Iris pigment epithelial cell (primary cell): ENCODE measurements at regions not wholly inside any gene's neighbourhood (a gene's known extent, or its start where the extent isn't known, plus 50 kb on each side); places are given as distances from the start of the nearest gene placed in this dataset.
A peak's percentile ranks its signal among the peaks of the same experiment; 100 is the strongest.
"Not testable (repeated sequence)": the region's sequence is repeated elsewhere in the genome, so short reads cannot be mapped to it uniquely, and the experiment has no call there.

Source experiments
- DNase-seq: peaks from one replicate; pipeline ENCODE4 v3.0.0-alpha.2; 2011; ENCODE audit warnings: low read depth

DNA sequence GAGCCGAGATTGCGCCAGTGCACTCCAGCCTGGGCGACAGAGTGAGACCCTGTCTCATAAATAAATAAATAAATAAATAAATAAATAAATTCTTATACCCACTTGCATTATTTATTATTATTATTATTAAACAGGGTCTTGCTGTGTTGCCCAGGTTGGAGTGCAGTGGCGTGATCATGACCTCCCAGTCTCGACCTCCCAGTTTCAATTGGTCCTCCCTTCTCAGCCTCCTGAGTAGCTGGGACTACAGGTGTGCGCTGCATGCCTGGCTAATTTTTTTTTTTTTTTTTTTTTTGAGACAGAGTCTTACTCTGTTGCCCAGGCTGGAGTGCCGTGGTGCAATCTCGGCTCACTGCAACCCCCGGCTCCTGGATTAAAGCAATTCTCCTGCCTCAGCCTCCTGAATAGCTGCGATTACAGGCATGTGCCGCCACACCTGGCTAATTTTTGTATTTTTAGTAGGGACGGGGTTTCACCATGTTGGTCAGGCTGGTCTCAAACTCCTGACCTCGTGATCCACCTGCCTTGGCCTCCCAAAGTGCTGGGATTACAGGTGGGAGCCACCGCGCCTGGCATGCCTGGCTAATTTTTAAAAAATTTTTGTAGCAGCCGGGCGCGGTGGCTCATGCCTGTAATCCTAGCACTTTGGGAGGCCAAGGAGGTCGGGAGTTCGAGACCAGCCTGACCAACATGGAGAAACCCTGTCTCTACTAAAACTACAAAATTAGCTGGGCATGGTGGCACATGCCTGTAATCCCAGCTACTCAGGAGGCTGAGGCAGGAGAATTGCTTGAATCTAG, 150.2 kb downstream of the SEC14L1 start:
- DNase-seq = not testable (repeated sequence)

DNA sequence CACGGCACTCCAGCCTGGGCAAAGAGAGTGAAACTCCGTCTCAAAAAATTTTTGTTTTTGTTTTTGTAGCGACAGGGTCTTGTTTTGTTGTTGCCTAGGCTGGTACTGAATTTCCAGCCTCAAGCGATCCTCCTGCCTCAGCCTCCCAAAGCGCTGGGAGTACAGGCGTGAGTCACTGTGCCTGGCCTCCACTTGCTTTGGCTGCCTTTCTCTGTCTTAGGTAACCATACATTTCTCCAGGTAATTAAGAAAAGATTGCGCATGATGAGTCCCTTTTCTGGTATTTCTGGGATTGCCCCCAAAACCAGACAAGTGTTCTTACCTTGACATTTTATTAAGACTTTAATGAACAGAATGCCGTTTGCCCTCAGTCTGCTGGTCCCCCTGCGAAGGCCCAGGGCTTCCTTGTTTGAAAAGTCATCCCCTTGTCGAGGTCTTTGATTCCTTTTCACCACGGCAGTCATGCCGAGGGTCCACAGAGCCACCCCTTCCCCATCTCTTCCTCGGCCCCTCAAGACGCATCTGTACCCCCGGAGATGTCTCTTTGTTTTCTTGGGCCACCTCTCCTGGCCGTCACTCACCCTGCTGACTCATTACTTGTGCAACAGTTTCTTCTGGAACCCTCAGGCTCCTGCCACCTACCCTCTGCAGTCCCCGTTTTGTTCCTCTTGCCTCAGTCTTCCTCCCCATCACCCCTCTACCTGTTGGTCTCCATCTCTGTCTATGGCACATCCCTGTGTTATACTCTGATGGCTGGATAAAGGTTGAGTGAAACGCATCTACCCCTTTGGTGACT, 151.0 kb downstream of the SEC14L1 start:
- peak; percentile 28 for DNase-seq

DNA sequence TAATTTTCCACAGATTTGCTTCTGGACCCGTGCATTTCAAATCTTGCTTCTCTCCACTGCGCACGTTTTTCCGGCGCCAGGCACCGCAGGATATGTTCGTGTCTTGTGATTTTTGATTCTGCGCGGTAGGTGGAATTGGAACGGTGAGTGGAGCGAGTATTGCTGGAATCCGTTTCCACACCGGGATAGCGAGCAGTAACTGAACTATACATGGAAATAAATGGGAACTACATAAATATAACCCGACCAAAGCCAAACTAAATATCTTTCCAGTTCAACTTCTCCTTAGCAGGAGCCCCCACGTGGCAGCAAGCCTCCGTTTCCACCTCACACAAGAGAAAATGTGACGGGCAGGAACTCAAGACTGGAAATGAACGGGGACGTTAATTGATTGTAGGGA, 154.0 kb downstream of the SEC14L1 start:
- DNase-seq = no peak

DNA sequence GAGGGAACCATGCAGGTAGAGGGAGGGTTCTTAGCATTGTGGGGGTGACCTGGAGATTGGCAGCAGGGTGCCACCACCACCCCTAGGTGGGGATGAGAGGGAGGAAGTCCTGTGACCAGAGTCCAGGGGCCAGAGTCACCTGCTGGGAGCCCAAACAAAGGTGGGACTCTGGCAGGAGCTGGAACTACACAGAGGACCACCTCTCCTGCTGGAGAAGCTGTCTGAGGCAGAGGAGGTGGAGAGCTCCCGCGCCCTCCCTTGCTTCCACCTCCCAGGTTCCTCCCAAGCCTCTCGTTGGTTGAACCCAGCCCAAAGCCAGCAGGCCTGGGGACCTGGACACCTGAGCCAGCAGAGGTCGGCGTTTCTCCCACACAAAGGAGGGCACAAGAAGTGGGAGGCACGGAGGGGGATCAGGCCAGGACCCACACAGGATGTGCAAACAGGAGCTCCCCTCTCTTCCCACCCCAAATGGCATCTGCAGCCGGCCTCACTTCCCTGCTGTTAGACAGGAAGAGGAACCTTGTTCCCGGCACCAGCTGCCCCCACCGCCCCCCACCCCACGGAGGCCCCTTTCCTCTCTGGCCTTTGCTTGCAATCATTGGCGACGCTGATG, 154.6 kb downstream of the SEC14L1 start:
- no peak for DNase-seq

DNA sequence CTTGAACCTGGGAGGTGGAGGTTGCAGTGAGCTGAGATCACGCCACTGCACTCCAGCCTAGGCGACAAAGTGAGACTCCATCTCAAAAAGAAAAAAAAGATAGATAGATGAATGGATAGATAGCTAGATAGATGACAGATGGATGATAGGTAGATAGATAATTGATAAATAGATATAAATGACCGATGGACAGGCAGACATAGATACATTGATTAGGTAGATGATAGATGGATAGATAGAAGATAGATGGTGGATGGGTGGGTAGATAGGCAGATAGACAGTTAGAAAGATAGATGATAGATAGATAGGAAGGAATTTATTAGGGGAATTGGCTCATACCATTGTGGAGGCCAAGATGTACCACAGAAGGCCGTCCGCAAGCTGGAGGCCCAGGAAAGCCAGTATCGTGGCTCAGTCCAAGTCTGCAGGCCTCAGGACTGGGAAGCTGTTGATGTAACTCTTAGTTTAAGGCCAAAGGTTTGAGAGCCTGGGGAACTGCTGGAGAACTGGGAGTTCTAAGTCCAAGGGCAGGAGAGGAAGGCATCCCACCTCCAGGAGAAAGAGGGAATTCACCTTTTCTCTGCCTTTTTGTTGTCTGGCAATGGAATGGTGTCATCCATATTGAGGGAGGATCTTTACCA, 156.1 kb downstream of the SEC14L1 start:
- DNase-seq = no peak

DNA sequence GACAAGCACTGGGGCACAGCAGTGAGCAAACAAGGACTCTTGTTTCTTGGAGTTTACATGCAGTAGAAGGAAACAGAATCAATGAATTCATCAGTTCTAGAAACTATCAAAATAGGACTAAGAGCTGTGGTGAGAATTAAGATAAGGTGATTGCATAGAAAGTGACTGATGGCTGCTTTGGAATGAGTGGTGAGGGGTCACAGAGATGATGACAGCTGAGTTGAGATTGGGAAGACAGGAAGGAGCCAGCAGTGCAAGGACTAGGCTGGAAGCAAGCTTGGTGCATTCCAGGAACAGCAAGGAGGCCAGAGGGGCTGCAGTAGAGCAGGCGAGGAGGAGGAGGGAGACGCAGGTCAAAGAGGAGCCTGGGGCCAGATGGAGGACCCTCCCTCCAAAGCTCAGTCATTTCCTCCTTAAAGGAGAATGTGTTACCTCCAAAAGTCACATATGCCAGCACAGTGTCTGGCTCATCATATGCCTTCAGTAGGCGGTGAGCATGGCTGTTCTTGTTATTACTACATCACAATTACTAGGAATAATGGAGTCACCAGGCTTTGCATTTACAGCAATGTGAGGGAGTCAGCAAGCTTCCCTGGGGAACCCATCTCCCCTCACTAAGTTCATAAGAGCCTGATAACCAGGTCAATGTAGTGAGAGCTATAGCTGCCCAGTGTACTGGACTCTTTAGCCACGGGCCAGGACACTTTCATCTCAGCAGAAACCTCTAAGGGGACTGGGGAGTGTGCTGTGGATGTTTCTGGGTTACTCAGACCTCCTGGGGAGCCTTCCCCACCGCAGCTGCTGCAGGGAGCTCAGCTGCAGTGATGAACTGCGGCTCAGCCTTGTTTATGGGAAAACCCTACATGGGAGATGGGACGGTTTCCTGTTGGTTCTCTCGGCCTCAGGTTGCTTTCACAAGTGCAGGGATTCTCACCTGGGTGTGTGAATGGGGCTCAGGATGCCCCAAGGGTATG, 157.2 kb downstream of the SEC14L1 start:
- DNase-seq = peak; percentile 70

DNA sequence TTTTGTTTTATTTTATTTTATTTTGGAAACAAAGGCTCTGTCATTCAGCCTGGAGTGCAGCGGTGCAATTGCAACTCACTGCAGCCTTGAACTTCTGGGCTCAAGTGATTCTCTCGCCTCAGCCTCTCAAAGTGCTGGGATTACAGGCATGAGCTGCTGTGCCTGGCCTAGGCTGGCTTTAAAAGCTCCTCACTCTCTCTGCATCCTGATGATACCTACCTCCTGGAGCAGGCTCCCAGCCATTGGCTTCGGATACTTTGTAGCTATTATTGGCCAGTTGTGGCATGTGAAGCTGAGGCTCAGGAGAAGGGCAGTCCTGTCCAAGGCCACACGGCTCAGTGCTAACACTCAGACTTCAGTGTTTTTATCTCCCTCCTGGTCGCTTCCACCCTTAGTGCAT, 158.0 kb downstream of the SEC14L1 start:
- DNase-seq = no peak

DNA sequence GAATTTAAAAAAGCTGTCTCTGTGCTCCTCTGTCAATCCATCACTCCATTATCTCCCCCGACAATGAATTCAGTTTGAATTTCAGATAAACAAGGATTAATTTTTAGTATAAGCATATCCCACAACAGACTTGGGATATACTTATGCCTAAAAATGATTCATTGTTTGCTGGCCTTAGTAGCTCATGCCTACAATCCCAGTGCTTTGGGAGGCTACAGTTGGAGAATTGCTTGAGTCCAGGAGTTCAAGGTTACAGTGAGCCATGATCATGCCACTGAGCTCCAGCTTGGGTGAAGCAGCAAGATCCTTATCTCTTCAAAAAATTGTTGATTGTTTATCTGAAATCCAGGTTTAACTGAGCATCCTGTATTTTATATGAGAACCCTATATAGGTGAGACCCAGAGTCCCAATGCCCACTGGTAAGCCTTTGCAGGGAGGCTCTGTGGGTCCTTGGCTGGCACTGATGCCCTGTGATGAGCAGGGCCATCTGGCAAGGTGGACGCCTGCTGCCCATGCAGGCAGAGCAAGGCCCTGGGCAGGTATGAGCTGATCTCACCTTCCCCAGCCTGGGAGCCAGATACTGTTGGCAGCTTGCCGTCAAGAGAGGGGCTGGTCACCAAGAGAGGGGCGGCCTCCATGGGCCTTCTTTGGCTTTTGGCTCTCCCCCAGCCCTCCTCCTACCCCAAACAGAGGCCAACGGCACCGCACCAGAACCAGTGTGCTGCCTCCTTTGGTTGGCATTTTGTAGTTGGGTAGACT, 158.7 kb downstream of the SEC14L1 start:
- no peak for DNase-seq

DNA sequence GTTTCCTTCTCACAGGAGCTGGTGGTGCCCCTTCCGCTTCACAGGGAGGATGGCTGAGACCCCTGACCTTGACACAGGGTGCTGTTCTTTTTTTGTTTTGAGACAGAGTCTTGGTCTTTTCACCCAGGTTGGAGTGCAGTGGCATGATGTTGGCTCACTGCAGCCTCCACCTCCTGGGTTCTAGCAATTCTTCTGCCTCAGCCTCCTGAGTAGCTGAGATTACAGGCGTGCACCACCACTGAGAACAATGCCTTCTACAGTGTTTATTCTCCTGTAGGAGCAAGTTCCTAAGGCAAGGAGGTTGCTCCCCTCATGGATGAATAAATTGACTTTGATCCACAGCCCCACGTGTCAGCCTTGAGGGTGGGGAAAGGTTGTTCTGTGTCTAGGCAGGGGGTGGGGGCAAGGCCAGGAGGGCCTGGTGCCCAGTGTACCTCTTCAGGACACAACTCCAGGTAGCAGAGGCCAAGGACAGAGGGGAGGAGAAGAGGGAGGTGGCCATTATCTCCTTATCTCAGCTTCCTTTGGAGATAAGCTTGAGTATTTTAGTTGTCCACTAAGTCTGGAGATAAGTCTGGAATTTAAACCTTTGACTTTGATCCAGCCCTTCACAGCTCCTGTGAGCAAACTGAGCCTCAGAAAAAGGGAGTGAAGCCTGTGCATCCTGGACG, 159.4 kb downstream of the SEC14L1 start:
- DNase-seq = no peak

DNA sequence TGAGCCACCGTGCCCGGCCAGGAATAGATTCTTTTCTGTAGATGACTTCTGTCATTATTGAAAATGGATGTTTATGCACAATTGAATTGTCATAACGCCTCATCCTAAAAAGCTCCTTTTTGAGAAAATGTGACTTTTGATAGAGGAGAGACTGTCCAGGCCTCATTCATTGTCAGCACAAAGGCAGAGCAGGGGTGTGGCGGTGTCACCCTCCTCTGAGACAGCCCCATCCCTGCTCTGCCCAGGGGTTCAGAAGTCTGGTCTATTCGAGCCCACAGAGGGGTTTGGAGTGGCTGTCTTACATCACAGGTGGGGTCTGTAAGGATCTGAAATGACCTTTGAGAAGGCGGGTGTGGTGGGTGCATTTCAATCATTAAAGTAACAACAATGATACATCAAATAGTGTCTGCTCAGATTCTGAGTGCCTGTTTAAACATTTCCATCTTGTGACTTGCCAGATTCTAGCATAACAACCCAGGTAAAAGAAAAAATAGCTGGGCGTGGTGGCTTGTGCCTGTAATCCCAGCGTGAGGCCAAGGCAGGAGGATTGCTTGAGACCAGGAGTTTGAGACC, 161.0 kb downstream of the SEC14L1 start:
- DNase-seq = no peak

DNA sequence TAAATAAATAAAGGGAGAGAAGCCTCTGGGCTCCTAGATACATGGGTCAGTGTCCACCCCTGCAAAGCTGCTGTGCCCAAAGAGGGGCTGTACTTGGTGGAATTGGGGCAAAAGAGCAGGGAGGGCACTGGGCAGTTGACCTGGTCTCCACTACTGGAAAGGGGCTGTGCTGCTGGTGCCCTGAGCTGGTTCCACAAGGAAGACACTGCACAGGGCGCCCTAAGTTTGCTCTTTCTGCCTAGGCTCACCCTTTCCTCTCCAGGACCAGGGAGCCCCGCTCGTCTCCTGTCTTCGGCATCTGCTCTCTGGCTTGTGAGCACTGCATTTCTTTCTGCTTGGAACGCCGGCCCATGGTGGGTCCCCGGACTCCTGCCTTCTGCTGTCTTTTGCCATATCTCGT, 161.9 kb downstream of the SEC14L1 start:
- DNase-seq = no peak

DNA sequence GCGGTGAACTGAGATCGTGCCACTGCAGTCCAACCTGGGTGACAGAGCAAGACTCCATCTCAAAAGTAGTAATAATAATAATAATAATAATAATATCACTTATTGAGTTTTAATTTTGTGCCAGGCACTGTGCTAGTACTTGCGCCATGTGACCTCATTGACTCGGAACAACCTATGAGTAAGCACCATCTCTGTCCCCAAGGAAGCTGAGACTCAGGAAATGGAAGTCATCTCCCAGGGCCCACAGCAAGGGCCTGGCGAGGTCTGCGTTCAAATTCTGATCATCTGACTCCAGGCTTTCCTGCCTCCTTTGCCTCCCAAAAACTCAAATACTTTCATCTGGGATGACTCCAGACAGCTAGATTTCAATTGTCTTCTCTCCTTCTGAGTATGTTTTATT, 162.9 kb downstream of the SEC14L1 start:
- DNase-seq = no peak

DNA sequence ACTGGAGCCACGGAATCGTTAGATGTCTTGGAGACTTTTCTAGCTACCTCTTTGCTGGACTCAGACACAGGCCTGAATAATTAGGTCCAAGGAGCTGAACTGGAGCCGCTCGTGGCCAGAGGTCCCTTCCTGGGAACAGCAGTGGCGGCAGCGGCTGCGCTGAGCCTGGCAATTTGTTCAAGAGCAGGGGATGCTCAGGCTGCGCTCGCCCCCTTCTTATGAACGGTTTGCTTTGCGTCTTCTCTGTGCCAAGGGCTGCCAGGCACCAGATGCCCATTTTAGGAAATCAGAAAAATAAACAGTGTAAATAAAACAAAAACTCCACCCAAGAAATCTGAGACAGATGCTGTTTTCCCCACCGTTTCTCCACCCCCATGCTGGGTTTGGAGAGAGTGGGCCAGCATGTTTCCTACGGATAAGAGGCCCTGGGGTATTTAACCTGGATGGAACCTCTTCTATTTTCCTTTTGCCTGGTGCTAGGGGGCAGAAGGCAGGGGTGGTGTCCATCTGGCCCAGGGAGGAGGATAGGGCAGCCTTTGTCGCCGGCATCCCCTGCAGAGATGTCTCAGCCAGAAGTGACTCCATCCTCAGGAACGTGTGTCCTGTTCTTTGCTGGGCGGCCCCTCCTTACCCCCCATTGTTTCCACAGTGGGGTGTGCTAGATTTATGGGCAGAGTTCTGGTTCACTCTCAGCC, 163.4 kb downstream of the SEC14L1 start:
- no peak for DNase-seq

DNA sequence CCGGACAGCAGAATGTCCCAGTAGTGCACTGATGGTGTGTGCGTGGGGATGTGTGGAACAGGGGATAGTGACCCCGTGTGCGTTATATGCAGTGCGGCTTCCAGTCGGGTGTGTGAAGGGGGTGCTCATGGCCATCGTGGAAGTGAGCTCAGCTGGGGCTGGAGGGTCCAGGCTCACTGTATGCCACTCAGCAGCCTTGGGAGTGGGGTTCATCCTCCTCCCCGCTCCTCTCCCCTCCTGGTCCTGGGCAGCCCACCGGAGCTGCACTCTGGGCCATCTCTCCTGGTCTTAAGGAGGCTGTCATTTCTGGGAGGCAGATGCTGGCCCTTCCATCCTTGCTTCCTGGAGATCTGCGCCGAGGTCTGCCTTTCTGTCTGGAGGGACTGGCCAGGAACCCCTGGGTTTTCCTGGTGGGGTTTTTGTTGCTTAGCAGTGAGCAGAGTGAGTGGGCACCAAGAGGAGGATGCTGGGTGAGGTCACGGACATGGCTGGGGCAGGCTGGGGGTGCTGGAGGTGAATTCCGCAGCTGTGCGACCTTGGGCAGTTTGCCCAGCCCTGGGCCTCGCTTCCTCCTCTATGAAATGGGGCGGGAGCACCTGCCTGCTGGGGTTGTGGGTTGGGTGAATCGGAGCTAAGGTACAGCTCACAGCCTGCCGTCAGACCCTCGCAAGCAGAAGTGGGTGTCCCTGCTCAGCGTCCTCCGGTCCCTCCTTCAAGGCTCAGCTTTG, 164.1 kb downstream of the SEC14L1 start:
- DNase-seq = no peak

DNA sequence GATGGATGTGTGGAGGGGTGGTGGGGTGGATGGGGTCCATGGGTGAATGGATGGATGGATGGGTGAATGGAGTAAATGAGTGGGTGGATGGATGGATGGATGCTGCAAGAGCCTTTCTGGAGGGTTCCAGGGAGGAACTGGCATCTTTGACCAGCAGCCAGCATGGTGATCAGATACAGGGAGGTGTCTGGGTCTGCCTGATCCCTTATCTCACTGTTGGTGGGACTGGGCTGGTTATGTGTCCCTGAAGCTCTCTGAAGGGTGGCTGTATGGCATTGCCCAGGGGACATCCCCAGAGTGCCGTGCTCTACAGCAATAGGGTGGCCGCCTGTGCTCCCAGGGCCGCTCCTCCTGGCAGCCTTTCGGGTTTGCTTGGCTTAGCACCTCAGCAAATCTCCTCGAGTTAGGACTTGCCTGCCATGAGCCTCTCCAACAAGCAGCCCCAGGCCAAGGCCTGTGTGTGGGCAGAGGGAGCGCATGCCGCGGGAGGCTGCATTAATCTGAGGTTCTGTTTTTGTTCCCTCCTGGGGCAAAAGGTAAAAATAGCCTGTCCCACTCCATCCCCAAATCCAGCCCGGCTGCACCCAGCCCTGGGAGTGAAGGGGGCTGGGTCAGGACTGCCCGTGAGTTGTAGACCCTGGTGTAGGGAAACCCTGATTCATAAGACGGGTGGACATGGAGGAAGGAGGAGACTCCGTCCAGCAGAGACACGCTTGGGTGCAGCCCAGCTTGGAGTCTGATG, 165.4 kb downstream of the SEC14L1 start:
- no peak for DNase-seq

DNA sequence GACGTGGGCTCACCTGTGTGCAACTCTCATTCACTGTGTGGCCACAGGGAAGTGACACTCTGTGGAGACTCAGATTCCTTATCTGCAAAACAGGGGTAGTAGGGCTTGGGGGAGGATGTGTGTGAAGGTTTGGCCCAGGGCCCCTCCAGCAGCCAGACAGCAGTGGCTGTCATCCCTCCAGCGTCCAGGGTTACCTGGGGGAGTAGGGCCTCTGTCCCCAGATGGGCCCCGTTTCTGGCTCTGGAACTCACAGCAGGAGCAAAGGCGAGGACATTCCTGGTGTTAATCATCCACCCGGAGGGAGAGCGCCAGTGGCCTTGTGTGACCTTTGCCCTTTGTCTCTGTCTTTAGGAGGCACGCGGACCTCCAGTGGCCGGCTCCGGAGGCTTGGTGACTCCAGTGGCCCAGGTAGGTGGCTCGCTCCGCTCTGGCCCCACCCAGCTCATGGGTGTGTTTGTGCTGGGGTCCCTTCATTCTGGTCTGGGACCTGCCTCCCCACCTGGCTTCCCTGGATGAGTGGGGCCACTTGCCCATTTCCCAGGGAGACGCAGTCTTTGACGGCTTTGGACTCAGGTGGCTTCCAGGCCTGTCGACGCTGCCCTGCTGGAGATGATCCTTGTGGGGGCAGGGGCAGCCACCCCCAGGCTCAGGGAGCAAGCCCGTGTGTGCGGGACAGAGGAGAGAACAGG, 166.2 kb downstream of the SEC14L1 start:
- DNase-seq = no peak
